GM19023 (cell line): ENCODE measurements at regions not wholly inside any gene's neighbourhood (a gene's known extent, or its start where the extent isn't known, plus 50 kb on each side); places are given as distances from the start of the nearest gene placed in this dataset.

Experiments
- ATAC-seq: cut with Tn5 transposase; IDR thresholded peaks from one replicate; pipeline ENCODE4 v1.9.1; 2021; ENCODE audit warnings: mild to moderate bottlenecking, moderate library complexity; ENCODE audit not compliant: unreplicated experiment

GRCh38 chr7:130910949-130911944 lies 177.2 kb upstream of the KLF14 start:
- ATAC-seq = no peak

DNA sequence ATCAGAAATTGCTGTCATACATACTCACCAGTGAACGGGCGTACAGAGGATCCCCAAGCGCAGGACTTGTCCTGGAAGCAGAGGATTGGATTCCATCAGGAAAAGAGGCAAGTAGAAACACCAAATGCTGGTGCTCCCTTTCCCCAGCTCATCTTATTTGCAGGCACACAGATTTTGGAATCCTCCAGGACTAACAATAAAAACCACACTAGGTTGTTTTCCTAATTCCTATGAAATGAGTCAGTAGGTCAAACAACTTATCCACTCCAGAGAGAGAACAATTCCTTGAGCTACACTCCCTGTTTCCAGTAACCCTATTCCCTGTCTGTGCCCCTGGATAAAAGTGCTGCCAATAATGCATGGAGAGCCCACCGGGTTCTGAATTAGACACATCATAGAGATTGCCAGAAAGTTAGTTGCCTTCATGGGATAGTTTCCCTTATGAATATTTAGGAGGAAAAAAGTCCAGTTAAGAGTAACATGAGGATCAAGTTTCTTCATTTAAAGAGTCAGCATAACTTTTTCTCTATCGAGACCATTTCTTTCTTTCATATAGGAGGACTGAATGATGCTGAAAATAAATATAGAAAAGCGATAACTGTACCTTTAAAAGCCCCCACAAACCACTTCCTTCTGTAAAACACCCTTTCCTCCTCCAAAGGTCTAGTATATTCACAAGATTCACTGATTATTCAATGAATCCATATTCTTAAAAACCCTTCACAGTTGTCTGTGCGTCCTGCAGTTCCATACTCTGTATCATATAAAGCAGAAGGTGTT lies 178.3 kb upstream of the KLF14 start:
- no peak for ATAC-seq

GRCh38 chr7:130912862-130913638 lies 179.0 kb upstream of the KLF14 start:
- peak; percentile 92 for ATAC-seq

GRCh38 chr7:130913639-130914553 lies 179.9 kb upstream of the KLF14 start:
- no peak for ATAC-seq

DNA sequence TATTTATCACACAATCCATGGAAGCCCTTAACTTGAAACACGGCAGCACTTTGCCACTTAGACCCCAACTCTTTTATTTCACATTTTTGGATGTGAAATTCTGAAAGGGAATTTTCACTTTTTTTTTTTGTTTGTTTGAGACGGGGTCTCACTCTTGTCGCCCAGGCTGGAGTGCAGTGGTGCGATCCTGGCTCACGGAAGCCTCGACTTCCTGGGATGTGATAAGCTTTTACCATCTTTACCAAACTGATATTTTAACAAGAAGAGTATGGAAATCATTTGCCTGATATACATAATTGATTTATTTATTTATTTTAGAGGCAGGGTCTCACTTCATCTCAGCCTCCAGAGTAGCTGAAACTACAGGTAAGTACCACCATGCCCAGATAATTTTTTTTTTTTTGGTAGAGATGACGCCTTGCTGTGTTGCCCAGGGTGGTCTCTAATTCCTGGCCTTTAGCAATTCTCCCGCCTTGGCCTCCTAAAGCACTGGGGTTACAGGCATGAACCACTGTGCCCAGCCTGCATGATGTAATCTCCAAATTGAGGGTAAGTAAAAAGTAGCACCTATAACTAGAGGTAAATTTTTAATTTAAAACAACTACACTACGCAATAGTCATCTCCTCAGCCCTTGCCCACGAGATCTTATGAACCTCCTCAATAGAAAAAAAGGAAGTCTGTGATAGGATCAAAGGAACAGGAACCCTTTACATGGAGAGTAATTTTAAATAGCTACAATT lies 180.7 kb upstream of the KLF14 start:
- ATAC-seq = no peak

GRCh38 chr7:130917669-130918128 lies 183.7 kb upstream of the KLF14 start:
- ATAC-seq = no peak

GRCh38 chr7:130918129-130919052 lies 184.4 kb upstream of the KLF14 start:
- ATAC-seq = no peak

- no peak for ATAC-seq
Observed at GRCh38 chr7:130919316-130920103, 185.5 kb upstream of the KLF14 start.

- no peak for ATAC-seq
Observed at GRCh38 chr7:130920122-130920521, 186.1 kb upstream of the KLF14 start.

- no peak for ATAC-seq
Observed at GRCh38 chr7:130921391-130922180, 187.6 kb upstream of the KLF14 start.

DNA sequence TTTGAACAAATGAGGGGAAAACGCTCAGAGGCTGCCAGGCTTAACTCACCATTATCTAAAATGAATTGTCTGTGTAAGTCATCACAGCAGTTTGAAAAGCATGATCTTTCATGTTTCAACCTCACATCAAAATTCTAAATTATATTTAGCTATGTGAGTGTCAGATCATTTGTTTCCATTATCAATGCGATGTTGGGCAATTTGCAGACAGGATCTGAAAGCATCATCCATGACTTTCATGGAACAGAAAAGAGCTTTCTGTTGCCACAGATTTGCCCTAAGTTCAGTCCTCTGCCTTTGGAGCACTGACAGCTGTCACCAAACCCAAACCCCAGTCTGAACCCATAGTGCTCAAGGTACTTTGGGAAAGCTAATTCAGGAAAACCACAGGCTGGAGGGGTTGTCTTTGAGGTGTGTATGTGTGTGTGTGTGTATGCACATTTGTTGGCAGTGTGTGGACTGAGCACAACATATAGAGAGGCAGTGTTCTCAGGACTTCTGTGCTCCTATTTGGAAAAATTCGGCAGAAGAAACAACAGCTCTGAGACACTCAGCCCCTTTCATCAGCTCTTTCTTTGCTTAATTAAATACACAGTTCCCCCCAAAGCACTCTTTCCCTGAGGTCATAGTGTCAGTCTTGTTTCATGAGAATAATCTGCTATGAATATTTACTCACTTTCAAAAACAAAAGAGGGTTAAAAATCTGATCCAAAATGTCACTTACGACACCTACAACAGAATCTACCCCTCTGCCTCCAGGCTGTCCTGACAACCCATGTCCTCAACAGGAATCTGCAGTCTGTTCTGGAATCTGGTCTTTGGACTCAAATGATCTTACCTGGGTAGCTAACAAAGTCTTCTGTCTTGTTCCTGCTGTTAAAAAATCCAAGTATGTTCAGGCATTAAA lies 188.5 kb upstream of the KLF14 start:
- no peak for ATAC-seq

DNA sequence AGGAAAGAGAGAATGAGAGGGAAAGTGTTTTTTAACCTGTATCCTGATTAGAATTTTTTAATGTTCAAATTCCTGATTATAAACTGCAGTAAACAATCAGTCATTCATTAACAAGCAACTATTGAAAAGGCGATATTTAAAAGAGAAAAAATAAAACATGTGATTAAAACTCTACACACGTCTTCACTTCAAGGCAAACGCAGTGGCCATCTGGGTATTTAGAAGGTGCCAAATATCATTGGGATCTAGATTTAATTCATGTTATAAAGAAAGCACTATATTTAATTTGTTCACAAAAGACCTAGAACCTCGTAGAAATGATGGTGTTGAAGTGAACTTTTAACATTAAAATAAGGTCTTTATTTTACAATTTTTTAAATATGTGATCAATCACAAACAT lies 189.4 kb upstream of the KLF14 start:
- no peak for ATAC-seq

DNA sequence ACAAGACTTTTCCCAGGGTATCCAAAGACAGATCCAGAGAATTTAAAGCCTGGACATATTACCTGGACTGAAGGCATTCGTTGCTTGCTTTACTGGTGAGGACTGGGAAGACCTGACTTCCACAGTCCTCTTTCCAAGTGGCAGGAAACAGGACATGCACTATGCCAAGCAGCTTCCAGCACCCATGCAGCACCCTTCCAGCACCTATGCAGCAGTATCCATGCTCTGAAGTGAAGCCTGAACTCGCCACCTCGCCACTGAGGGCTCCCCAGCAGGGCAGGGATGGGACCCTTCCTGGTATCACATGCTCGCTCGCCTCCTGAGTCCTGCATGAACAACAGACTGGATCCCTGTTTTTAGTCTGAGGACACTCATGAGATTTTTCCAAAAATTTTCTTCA lies 189.9 kb upstream of the KLF14 start:
- ATAC-seq = no peak

DNA sequence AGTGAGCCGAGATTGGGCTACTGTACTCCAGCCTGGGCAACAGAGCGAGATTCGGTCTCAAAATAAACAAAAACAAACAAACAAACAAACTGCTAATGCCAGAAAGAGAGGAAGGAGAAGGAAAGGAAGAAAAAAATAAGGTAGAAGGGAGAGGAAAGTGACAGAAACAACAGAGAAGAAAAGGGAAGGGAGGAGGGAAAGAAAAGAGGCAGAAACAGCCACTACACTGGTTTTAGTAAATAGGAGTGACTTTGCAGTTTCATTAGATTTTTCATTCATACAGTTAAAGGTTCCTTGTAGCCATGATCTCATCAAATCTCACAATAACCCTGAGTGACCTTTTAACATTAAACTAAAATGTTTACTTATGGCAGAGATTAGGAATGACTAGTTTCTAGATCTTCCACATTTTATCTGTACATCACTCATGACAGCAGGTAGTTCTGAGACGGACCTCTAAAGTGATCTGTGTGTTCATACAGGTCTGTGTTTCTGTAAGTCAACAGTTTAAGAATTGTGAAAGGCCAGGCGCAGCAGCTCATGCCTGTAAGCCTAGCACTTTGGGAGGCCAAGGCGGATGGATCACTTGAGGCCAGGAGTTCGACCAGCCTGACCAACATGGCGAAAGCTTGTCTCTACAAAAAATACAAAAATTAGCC lies 191.3 kb upstream of the KLF14 start:
- no peak for ATAC-seq
